Left lung (tissue), 4 donors: ENCODE measurements at regions not wholly inside any gene's neighbourhood (a gene's known extent, or its start where the extent isn't known, plus 50 kb on each side); places are given as distances from the start of the nearest gene placed in this dataset.

Experiments used
- ATAC-seq: fragments of 200-7000 bp; cut with Tn5 transposase; one replicate; pipeline ENCODE4 v1.9.1; 2020; ENCODE audit warnings: moderate library complexity
- DNase-seq, 4 donors: peaks; one replicate each; pipeline ENCODE4 v3.0.0-alpha.2; 2013 to 2020
- H3K27ac ChIP-seq, 2 donors: fragments of 200-600 bp; sonication (generic) in 1 of 2; one replicate each; pipeline versions ENCODE4 v1.5.0 to v1.8.0; 2020 to 2021
- H3K27me3 ChIP-seq, 2 donors: fragments of 200-600 bp; sonication (generic) in 1 of 2; one replicate each; pipeline versions ENCODE4 v1.5.0 to v1.8.0; 2020 to 2021
- H3K36me3 ChIP-seq, 2 donors: fragments of 200-600 bp; sonication (generic) in 1 of 2; one replicate each; pipeline versions ENCODE4 v1.5.0 to v1.8.0; 2020 to 2021
- H3K4me1 ChIP-seq, 2 donors: fragments of 200-600 bp; one replicate each; pipeline ENCODE4 v1.8.0; 2021
- H3K4me3 ChIP-seq, 2 donors: fragments of 200-600 bp; sonication (generic) in 1 of 2; one replicate each; pipeline versions ENCODE4 v1.5.0 to v1.8.0; 2020 to 2021; ENCODE audit warnings: mild to moderate bottlenecking in 1 of 2
- H3K9me3 ChIP-seq, 2 donors: fragments of 200-600 bp; sonication (generic) in 1 of 2; one replicate each; pipeline versions ENCODE4 v1.5.0 to v1.8.0; 2020 to 2021
- CTCF ChIP-seq, 2 donors: fragments of 200-600 bp; sonication (generic) in 1 of 2; IDR thresholded peaks; one replicate each; pipeline versions ENCODE4 v1.5.0 to v1.8.0; 2021; ENCODE audit warnings: antibody characterized with exemption in 2 of 2
- intact Hi-C, 2 donors: fragments of 100-400 bp; cut with DNase I; formaldehyde crosslinking; loops; one replicate each; pipeline versions ENCODE4 v1.11.2 to v1.14.2; 2022
- donor health status: DM: no; HTN: yes; CAD: no.
- donor health status: DM: no; HTN: no; CAD: no.

- intact Hi-C loops, result no loop called here
- no peak overlapping the region for H3K27ac ChIP-seq
- DNase-seq, result no peak
Measured at GRCh38 chr18:39770399-39770798, 2184.6 kb upstream of the PIK3C3 start.

GRCh38 chr18:39764873-39765272 lies 2190.2 kb upstream of the PIK3C3 start:
- H3K36me3 ChIP-seq, result no peaks in the 10 kb centered on the region
- TF ChIP-seq CTCF (IDR thresholded peaks at IDR 0.05), result no peak
- DNase-seq (no peak), ATAC-seq (no peak)
- no peaks in the 10 kb centered on the region for H3K27me3 ChIP-seq
- intact Hi-C loops, result no loop called here
- H3K27ac ChIP-seq, result no peak overlapping the region
- H3K4me3 ChIP-seq, result no peak overlapping the region
- H3K9me3 ChIP-seq, result no peaks in the 10 kb centered on the region
- no peaks in the 10 kb centered on the region for H3K4me1 ChIP-seq

More at GRCh38 chr18:39770399-39770798, 2184.6 kb upstream of the PIK3C3 start:
- H3K9me3 ChIP-seq, result no peaks in the 10 kb centered on the region
- H3K36me3 ChIP-seq, result no peaks in the 10 kb centered on the region
- no peak for ATAC-seq
- no peaks in the 10 kb centered on the region for H3K27me3 ChIP-seq
- TF ChIP-seq CTCF (IDR thresholded peaks at IDR 0.05), result no peak
- H3K4me1 ChIP-seq, result no peaks in the 10 kb centered on the region
- no peak overlapping the region for H3K4me3 ChIP-seq

GRCh38 chr18:39761273-39761672 lies 2193.8 kb upstream of the PIK3C3 start:
- no peaks in the 10 kb centered on the region for H3K27me3 ChIP-seq
- no peak overlapping the region for H3K4me3 ChIP-seq
- intact Hi-C loops, result no loop called here
- H3K4me1 ChIP-seq, result no peaks in the 10 kb centered on the region
- no peak for ATAC-seq
- DNase-seq, result no peak
- no peaks in the 10 kb centered on the region for H3K9me3 ChIP-seq
- no peaks in the 10 kb centered on the region for H3K36me3 ChIP-seq
- H3K27ac ChIP-seq, result no peak overlapping the region
- TF ChIP-seq CTCF (IDR thresholded peaks at IDR 0.05), result no peak

- intact Hi-C loops, result no loop called here
- DNase-seq, result no peak
- no peak for TF ChIP-seq CTCF (IDR thresholded peaks at IDR 0.05)
Measured at GRCh38 chr18:39759926-39760325, 2194.3 kb upstream of the CELF4 start.

GRCh38 chr18:39753178-39753577 lies 2187.6 kb upstream of the CELF4 start:
- DNase-seq, result peak in 1 of 4 donors; percentile 19
- no peak overlapping the region for H3K4me3 ChIP-seq
- no peaks in the 10 kb centered on the region for H3K36me3 ChIP-seq
- H3K9me3 ChIP-seq, result peaks cover 0 to 4% of the 10 kb centered on the region in 2 donors
- no peak for TF ChIP-seq CTCF (IDR thresholded peaks at IDR 0.05)
- no peak for ATAC-seq
- no peak overlapping the region for H3K27ac ChIP-seq
- intact Hi-C loops, result no loop called here
- no peaks in the 10 kb centered on the region for H3K4me1 ChIP-seq
- H3K27me3 ChIP-seq, result no peaks in the 10 kb centered on the region

More at GRCh38 chr18:39759926-39760325, 2194.3 kb upstream of the CELF4 start:
- Histone ChIP-seq H3K27me3 (no peaks in the 10 kb centered on the region), H3K9me3 (no peaks in the 10 kb centered on the region), H3K36me3 (no peaks in the 10 kb centered on the region), H3K4me3 (no peak overlapping the region), H3K27ac (no peak overlapping the region), H3K4me1 (no peaks in the 10 kb centered on the region)
- ATAC-seq, result no peak
